ENCODE measurements at regions not wholly inside any gene's neighbourhood (a gene's known extent, or its start where the extent isn't known, plus 50 kb on each side); places are given as distances from the start of the nearest gene placed in this dataset.

GRCh38 chr10:44492678-44493077 lies 107.8 kb upstream of the CXCL12 start:
- DNase-seq (ENCODE audit: low read depth), result no peak
- TF ChIP-seq, protein P1, sequence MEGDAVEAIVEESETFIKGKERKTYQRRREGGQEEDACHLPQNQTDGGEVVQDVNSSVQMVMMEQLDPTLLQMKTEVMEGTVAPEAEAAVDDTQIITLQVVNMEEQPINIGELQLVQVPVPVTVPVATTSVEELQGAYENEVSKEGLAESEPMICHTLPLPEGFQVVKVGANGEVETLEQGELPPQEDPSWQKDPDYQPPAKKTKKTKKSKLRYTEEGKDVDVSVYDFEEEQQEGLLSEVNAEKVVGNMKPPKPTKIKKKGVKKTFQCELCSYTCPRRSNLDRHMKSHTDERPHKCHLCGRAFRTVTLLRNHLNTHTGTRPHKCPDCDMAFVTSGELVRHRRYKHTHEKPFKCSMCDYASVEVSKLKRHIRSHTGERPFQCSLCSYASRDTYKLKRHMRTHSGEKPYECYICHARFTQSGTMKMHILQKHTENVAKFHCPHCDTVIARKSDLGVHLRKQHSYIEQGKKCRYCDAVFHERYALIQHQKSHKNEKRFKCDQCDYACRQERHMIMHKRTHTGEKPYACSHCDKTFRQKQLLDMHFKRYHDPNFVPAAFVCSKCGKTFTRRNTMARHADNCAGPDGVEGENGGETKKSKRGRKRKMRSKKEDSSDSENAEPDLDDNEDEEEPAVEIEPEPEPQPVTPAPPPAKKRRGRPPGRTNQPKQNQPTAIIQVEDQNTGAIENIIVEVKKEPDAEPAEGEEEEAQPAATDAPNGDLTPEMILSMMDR (IDR thresholded peaks at IDR 0.05; ENCODE audit: low read length, missing control alignments), result no peak
- no peak overlapping the region for H3K4me3 ChIP-seq (replicated peaks; ENCODE audit: low read depth, low read length)

DNA sequence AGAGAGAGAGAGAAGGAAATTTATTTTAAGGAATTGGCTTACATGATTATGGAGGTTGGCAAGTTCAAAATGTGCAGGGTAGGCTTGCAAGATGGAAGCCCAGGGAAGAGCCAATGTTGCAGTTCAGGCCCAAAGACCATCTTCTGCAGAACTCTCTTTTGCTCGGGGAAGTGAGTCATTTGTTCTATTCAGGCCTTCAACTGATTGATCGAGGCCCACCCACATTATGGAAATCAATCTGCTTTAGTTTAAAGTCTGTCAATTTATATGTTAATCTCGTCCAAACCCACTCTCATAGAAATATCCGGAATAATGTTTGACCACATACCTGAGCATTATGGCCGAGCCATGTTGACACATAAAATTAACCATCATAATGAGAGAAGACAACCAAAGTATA lies 113.3 kb upstream of the CXCL12 start:
- TF ChIP-seq, protein P1 (IDR thresholded peaks at IDR 0.05; ENCODE audit: low read length, missing control alignments), result no peak
- DNase-seq (ENCODE audit: low read depth), result no peak
- no peak overlapping the region for H3K4me3 ChIP-seq (replicated peaks; ENCODE audit: low read depth, low read length)

DNA sequence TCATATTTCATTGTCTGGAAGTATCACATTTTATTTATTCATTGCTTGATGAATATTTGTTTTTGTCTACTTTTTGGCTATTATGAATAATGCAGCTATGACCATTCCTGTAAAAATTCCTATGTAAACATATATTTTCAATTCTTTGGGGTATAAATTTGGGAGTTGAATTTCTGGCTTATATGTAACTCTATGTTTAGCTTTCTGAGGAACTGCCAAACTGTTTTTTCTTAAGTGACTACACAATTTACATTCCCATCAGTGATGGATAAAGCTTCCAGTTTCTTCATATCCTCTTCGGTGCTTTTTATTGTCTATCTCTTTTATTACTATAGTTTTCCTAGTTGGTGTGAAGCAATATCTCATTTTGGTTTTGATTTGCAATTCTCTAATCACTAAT lies 115.6 kb upstream of the CXCL12 start:
- no peak for DNase-seq (ENCODE audit: low read depth)
- H3K4me3 ChIP-seq (replicated peaks; ENCODE audit: low read depth, low read length), result no peak overlapping the region
- TF ChIP-seq, protein P1 (IDR thresholded peaks at IDR 0.05; ENCODE audit: low read length, missing control alignments), result no peak

- H3K4me3 ChIP-seq (replicated peaks; ENCODE audit: low read depth, low read length), result no peak overlapping the region
- DNase-seq (ENCODE audit: low read depth), result no peak
- TF ChIP-seq, protein P1 (IDR thresholded peaks at IDR 0.05; ENCODE audit: low read length, missing control alignments), result no peak
Observed at GRCh38 chr10:44506386-44506785, 121.5 kb upstream of the CXCL12 start.

DNA sequence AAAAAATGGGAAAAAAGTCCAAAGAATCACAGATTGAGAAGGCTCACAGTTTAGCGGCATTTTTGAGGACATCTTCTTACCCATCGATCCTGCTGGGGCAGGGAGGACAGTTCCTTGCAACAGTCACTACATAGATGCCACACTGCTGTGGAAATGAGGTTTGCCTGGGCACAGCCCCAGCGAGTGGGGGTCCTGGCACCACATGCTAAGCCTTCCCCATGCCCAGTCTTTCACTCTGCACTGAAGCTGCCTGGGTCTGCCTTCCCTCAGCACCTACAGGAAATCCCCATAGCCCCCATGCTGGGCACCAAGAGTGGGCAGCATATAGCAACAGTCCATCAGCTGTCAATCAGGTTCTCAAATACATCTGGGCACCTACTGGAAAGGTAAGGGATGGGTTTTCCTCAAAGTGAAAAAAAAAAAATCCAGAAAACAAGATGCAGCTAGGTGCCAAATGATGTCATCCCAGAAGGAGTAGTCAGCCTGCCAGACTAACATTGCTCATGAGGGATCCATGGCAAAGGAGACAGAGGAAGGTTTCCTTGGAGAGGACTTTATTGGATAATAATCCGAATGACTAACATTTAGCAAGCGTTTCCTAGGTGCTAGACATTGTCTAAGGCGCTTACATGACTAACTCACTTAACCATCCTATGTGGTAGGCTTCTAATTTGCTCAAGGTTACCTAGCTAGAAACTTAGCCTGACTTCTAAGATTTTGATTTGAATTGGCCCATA lies 125.7 kb upstream of the CXCL12 start:
- peak; percentile 58 for DNase-seq (ENCODE audit: low read depth)
- H3K4me3 ChIP-seq (replicated peaks; ENCODE audit: low read depth, low read length), result no peak overlapping the region
- TF ChIP-seq, protein P1 (IDR thresholded peaks at IDR 0.05; ENCODE audit: low read length, missing control alignments), result no peak

DNA sequence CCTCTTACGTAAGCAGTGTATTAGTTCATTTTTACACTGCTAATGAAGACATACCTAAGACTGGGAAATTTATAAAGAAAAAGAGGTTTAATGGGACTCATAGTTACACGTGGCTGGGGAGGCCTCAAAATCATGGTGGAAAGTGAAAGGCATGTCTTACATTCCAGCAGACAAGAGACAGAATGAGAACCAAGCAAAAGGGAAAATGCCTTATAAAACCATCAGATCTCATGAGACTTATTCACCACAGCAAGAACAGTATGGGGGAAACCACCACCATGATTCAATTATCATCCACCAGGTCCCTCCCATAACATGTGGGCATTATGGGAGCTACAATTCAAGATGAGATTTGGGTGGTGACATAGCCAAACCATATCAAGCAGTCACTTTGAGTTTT lies 126.3 kb upstream of the CXCL12 start:
- DNase-seq (ENCODE audit: low read depth), result no peak
- H3K4me3 ChIP-seq (replicated peaks; ENCODE audit: low read depth, low read length), result no peak overlapping the region
- TF ChIP-seq, protein P1 (IDR thresholded peaks at IDR 0.05; ENCODE audit: low read length, missing control alignments), result no peak

- TF ChIP-seq, protein P1 (IDR thresholded peaks at IDR 0.05; ENCODE audit: low read length, missing control alignments), result no peak
- no peak for DNase-seq (ENCODE audit: low read depth)
- no peak overlapping the region for H3K4me3 ChIP-seq (replicated peaks; ENCODE audit: low read depth, low read length)
Observed at GRCh38 chr10:44511601-44512000, 126.7 kb upstream of the CXCL12 start.

Measured in fibroblast of pulmonary artery (primary cell).